Mammary epithelial cell (primary cell): ENCODE measurements at regions not wholly inside any gene's neighbourhood (a gene's known extent, or its start where the extent isn't known, plus 50 kb on each side); places are given as distances from the start of the nearest gene placed in this dataset.

Experiments
- CTCF ChIP-seq, 2 donors: IDR thresholded peaks in 1 of 2; conservative IDR thresholded peaks in 1 of 2; 2 replicates each; pipeline ENCODE4 v1.5.1; 2011 to 2012; ENCODE audit warnings: inconsistent platforms in 2 of 2, low read length in 2 of 2, mild to moderate bottlenecking in 2 of 2, control low read depth in 1 of 2, low read depth in 1 of 2; ENCODE audit not compliant: insufficient read depth in 1 of 2; ENCODE audit errors: extremely low read depth in 1 of 2
- EZH2 ChIP-seq: IDR thresholded peaks from 2 replicates; pipeline ENCODE4 v1.6.1; 2012; ENCODE audit warnings: low read length, inconsistent platforms, borderline replicate concordance

GRCh38 chr2:58641001-58641400, 399.9 kb upstream of the FANCL start:
- no peak for TF ChIP-seq CTCF (conservative IDR thresholded peaks at IDR 0.05 in 1 of 2, IDR thresholded peaks at IDR 0.05 in 1 of 2; ENCODE audit: extremely low read depth in 1 of 2, insufficient read depth in 1 of 2, low read depth in 1 of 2, low read length in 2 of 2)
- no peak for TF ChIP-seq EZH2
